IPS-NIHi7 (cell line): ENCODE measurements at regions not wholly inside any gene's neighbourhood (a gene's known extent, or its start where the extent isn't known, plus 50 kb on each side); places are given as distances from the start of the nearest gene placed in this dataset.

Experiments used
- DNase-seq: peaks from one replicate; pipeline ENCODE4 v3.0.0; 2012; ENCODE audit warnings: mixed read lengths; ENCODE audit errors: extremely low spot score

DNA sequence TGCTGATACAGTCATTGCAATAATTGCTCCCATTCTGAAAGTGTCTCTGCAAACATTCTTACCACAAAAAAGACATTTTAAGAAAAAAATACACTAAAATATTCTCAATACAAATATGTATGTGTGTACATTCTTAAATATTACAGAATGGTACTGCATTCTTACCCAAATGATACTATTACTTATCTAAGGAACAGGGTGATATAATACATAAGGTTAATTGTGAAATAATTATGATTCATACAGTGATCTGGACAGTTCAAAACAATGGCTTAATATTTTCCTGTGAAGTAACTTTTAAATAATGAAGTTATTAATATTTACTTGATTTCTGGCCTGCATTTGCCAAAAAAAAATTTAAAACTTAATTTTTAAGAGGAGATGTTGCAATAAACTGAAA, 694.6 kb downstream of the TUSC7 start:
- no peak for DNase-seq

DNA sequence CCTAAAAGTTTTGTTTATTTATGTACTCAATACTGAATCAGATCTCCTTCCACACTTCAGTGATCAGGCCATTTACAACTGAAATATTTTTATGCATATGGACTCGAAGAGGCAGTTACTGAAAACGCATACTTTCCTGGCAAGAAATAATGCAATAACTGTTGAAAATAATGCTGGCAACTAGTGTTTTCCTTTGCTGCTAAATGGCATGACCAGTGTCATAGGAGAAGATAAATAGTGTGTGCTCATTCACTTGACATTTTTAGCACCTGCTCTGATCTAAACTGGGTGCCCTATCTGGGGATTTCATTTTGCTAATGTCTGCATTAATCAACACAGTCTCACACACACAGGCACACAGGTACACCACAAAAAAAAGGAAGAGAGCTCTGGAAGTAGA, 695.2 kb downstream of the TUSC7 start:
- DNase-seq: no peak

DNA sequence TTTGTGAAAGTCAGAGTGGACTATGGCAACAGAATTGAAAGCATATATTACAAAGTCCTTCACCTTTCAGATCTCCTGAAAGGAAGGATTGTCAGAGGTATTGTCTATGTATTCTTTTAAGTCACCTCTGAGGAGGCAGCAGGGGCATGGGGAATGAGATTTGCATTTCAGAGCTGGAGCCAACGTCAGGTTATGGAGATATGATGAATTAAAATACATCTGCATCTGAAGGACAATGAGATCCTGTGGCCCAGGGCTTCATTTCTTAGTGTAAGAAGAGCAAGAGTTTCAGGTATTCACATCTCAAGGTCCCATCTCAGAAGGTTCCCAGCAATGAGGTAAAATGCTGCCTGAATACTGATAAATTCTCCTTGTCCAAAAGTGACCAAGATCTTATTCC, 695.8 kb downstream of the TUSC7 start:
- DNase-seq: no peak

DNA sequence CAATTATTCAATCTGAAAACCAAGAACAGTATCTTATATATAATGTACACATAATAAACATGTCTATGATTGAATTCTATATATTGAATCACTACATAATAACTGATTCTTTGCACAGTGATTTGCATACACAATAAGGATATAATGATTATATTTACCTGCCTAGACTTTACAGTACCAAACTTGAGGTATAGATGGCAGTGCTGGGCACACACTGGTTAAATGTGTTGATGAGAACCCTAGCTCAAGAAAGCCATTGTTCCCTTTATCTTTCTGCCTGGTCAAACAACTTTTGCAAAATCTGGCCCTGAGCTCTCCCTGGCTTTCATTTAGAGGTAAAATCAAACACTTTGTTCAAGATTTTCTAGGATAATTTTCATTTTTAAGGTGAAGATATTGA, 697.7 kb downstream of the TUSC7 start:
- peak; percentile 35 for DNase-seq

DNA sequence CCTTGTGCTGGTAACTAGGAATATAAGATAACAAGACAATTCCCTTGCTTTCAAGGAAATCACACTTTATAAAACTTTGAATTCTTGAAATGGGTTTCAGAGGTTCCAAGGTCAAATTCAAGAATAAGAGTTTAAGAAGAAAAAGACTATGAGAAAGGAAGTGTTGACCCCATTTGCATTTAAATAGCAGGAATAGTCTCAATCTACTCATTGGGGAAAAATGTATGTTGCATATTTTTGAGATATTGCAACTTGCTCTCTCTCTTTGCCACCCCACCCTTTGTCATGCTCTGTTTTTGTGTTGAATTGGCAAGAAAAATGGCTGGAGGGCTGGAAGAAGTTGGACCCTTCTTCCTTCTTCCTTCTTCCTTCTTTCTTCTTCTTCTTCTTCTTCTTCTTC, 699.2 kb downstream of the TUSC7 start:
- no peak for DNase-seq

DNA sequence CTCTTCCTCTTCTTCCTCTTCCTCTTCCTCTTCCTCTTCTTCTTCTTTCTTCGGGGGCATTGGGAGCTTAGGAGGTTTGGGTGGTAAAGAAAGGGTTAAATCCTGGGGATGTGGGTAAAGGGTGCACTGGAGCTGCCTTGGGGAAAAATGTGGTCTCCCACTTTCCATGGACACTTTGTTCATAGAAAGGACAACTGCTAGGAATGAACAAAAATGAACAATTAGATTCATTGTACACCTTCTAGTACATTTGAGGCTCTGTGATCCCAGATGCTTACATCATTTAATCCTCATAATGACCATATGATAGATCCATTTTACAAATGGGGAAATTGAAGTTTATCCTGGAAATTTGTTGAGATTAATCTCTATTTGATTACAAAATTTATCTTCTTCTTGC, 699.7 kb downstream of the TUSC7 start:
- no peak for DNase-seq

DNA sequence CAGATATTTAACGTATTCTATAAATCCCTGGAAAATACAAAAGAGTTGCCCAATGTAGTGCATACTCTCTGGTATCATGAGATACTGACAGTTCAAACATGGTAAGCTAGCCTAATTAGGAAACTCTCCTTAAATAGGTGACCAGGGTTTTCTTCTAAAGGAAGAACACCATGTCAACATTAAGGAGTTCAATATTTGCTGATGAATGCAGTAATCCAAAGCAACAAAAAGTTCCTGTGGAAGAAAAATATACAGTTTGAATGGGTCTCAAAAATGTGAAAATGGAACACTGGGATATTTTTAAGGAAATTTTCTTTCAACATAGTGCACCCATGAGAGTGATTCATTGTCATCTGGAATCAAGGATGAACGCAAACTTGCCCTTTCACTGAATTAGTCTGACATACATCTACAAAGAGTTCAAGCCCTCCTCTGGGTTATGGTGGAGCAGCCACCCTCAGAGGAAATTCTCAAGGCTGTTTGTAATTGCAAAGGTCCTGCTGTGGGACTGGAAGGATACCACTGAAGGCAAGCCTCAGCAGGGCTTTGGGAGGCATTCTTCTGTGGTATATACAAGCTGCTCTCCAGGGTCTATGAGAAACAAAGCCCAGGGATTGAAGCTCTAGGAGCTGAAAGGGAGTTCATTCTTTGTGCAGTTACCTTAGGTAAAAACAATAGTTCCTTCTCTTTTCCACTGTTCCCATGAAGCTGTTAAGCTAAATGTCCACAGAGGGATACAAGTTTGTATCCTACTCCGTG, 700.3 kb downstream of the TUSC7 start:
- no peak for DNase-seq

DNA sequence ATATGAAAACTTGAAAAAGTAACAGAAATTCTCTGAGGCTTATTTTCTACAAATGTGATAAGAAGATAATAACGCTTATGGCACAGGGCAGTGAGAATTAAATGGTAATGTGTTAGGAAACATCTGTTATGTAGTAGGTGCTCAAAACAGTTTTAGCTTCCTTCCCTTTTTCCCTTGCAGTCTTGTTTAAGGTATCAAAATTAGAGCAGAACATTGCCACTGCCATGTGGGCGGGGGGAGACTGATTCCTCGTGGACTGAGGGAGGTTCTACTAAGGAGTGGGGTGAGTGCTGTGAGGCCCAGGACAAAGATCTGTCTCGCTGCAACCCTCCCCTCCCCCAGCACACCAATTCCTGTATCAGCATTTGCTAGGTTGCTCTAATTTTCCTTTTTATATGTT, 702.4 kb downstream of the TUSC7 start:
- DNase-seq: no peak

DNA sequence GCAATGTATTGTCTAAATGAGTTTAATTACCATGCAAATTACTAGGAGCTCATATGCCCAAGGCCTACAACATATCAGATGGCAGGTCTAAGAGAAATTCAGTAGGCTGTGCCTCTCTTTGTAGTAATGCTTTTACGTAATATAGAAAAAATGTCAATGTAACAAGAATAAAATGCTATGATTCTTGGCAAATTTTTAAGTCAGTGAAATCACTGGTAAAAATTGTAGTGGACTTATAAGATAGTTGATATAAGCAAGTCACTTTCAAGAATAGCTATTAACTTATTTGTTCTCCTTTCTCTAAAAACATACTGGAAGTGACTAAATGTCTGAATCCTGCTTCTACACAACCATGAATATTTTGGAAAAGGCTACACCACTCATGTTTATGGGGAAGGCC, 707.8 kb downstream of the TUSC7 start:
- DNase-seq: no peak

DNA sequence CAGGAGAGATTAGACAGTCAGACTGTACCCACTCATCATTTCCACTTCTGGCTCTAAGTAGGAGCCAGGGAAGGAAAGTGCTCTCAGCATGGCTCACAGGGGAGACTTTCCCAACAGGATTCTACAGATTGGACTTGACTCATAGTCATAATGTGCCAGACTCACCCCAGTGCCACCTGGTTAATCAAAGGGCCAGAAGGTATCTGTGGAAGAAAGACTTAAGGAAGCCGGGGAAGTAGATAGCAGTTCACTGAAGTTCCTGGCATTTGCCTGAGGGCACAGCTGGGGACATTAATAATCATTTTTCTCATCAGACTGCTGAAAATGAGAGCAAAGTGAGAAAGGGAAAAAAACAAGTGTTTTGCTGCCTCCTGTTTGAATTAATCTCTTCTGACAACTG, 717.5 kb downstream of the TUSC7 start:
- no peak for DNase-seq

DNA sequence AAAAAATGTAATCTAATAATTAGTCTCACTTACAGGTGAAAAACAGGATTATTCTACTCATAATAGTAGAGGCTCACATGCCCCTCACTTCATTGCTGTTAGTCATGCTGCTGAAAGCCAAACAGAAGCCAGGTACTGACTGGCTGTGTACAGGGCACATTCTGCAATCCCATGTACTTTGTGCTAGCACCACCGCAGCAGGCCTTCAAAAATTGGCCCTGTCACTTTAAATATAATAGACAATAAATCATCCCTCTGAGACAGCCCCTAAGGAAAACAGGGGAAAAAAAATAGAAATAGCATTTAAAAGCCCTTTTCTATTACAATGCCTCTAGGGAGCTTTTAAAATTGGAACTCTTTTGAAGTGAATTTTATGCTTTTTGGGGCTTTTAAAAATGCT, 723.8 kb downstream of the TUSC7 start:
- no peak for DNase-seq

DNA sequence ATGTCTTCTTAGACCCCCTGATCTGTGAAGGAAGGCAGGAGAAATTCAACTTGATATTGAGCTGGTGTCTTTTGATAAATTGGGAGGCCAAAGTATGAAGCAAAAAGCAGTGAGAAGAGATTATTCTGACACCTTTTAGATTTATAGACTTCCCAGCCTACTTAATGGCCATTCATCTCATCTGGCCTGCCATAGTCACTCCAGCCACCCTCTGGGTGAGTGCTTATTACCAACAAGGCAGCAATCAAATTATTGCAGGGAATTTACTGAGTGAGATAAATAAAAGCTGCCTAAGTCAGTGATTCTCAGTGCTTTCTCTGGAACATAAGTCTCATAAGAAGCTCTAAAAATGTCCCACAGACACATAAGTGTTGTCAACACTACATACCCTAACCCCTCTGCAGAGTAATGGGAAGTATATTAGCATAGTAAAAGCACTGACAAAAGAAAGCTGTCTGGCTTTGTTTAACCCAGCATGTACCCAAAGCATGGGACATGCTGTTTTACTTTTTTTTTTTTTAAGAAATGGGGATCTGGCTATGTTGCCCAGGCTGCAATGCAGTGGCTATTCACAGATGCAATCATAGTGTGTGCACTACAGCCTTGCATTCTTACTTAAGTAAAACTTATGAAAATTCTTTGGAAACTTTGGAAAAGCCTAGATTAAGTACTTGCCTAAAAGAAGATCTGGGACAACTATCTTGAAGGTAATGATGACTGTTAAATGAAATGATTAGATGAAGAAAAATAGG, 725.3 kb downstream of the TUSC7 start:
- no peak for DNase-seq

DNA sequence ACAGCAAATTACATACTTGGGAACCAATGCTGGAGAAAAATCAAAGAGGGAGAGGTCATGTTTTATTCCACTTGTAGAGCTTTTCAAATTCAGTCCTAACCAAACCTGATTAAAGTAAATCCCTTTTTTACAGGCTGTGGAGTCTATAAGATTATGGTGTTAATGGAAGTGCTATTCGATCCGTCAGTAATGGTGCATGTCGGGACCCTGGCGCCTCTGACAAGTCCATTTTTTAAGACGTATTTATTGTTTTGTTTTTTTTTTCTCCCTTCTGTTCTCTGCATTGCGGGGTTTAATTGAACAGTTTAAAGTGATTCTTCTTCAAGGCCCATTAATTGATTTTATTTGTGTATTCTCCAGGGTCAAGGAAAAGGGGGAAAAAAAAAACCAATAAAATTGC, 725.9 kb downstream of the TUSC7 start:
- DNase-seq: no peak

DNA sequence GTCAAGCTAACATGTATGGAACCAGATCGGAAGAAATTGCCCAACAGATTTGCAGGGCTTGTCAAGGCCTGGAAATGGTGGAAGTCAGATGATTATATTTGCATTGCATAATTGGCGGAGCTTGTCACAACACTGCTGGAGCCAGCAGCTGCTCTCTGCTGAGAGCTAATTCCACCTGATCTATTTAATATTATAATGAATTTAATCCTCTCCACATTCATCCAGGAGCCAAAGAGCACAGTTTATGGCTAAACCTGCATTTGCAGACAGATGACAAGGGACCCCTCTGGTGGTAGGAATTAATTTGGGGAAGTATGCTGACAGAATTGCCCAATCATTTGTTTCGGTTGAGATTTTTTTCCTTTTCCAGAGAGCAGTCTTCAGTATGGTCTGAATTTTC, 730.2 kb downstream of the TUSC7 start:
- DNase-seq: peak; percentile 52

DNA sequence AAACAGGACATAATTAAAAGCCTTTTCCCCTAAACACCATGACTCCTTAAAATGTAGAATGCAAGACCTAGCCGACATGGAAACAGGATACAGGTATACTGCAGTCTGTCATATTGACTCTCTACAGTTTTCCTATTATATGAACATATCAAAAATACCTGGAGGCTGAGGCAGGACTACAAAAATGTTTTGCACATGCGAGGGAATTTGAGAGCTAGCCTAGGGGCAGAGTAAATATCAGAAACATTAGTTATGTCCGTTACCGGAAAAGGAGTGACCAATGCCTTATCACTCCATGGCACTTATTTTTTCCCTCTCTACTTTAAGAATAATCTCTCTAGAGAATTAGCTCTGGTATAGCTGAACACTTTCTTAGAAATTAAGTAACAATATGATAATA, 732.3 kb downstream of the TUSC7 start:
- DNase-seq: no peak

DNA sequence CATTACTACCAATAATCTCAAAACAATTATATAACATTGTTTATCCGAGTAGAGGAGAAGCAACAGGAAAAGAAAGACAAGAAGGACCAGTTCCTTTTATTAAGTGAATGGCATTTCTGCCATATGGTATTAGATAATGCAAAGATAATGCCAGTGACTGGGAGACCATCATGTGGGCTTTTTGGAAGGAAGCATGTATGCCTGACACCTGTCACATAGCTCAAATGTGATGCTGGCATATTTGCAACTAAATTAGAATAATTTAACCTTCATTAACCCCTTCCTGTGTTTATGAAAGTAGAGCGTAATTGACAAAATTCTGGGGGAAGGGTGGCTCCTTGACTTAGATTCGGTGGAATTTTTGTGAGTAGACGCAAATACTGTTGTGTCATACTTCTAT, 733.0 kb downstream of the TUSC7 start:
- DNase-seq: no peak

DNA sequence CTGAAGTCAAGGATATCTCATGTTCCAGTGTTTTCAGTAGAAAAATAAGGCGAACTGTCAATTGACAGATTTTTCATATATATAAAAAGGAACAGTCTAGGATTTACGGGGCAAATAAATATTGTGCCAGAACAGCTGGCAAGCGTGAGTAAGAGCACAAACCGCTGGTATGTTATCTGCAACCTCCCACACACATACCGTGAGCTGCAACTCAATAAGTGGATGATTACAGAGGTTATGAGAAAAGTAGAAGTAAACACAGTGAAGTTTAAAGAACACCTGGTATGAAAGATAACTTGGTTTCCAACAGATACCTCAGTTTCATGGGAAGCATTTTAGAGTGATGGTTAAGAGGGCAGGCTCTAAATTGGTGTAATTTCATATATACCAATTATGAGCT, 733.4 kb downstream of the TUSC7 start:
- no peak for DNase-seq

DNA sequence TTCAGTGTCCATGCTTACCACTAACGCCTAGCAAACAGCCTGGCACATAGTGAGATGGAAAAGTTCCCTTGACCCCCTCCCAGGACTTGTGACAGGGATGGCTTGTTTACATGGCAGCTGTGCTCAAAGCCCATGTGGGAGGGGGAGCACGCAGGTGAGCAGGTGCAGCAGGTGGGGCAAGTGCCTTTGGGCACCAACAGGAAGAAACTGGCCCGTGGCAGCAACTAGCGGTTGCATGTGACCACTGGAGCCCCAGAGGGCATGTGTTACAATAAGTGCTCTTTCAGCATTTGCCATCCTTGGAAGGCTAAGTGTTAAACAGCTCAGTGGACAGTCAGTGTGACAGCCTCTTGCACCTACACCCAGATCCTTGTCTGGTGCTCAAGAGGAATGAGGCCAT, 734.6 kb downstream of the TUSC7 start:
- no peak for DNase-seq

DNA sequence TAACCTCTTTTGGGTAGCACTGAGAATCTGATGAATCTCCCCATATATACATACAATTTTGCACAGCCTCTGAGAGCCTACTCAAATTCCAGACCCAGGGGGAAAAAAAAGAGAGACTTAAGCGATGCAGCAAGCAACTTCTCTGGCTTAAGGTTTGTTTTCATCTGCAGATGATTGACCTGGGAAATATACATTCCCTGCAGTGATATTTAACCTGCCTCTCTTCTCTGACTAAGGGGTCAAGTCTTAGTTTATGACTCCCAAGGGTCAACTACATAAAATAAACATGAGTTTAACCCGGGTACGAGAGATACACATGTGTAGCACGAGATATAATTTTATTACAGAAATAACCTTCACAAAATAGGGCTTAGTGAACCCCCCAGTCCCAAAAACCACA, 737.8 kb downstream of the TUSC7 start:
- no peak for DNase-seq

DNA sequence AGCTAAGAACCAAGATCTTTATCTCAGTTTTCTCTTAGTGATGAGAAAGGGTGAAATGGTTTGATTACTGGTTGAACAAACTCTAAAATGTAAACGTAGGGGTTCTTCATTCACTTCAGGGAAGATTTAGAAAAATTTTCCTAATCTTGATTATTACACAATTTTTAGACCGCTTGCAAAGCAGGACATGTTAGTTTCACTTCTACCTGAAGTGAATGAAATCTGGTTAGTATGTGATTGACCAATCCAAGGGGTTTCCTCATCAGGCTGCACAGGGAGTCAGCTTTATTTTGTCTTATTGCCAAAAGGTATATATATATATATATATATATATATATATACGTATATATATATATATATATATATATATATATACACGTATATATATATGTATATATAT, 740.4 kb downstream of the TUSC7 start:
- DNase-seq: no peak

DNA sequence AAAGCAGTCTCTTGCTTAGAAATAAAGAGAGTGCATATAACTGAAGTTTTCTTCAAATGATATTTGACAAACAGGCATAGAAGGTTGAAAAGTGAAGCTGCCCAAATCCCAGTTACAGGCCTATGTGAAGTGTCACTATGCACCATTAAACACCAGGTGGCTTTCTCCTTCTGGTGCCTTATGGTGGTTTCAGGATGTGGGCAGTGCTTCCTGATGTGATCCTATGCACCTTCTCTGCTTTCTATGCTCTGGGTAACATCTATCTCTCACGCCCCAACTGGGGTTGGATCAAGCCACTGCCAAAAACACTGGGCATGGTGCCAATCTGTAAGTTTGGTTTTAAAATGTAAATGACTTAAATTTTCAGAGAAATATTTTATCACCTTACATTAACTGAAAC, 744.7 kb downstream of the TUSC7 start:
- peak; percentile 19 for DNase-seq

DNA sequence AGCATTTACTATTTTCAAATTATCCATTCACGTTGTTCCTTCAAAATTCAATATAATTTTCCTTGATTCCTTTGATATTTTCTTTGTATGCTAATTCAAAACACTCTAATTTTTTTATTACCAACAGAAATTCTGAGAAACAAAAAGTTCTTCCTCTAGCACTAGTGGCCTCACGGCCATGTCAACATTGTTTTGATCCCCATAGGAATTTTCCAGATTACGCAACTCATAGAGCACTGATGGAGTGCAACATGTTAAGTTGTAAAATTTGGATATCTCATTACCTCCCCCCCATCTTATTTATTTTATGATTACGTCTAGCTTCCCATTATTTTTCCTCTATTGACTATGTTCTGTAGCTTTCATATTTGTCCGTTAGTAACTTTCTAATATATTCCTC, 745.3 kb downstream of the TUSC7 start:
- DNase-seq: no peak

DNA sequence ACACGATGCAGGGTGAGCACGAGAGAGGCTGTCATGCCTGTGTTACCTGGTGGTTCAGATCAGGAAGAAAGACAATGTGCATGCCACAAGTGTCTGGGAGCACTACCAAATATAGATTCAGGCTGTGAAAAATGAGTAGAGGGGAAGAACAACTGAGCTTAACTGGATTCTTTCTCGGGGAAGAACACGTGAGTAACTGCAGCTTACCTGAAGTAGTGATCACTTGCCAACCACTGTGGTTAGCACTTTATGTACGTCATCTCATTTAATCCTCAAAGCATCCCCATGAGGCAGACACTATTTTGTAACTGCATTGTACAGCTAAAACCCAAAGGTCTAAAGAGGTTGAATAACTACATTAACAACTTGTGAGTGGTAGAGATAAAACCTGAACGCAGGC, 746.2 kb downstream of the TUSC7 start:
- DNase-seq: no peak
